SK-N-MC (cell line): ENCODE measurements at regions not wholly inside any gene's neighbourhood (a gene's known extent, or its start where the extent isn't known, plus 50 kb on each side); places are given as distances from the start of the nearest gene placed in this dataset.

Experiments used
- EZH2 ChIP-seq: fragments of 200-600 bp; sonication (generic); IDR thresholded peaks from one replicate; pipeline ENCODE4 v1.6.1; 2017; ENCODE audit warnings: antibody characterized with exemption
- POLR2AphosphoS5 ChIP-seq: IDR thresholded peaks from 2 replicates; pipeline ENCODE4 v1.6.1; 2012; ENCODE audit warnings: mild to moderate bottlenecking, low read depth, low read length, borderline replicate concordance

DNA sequence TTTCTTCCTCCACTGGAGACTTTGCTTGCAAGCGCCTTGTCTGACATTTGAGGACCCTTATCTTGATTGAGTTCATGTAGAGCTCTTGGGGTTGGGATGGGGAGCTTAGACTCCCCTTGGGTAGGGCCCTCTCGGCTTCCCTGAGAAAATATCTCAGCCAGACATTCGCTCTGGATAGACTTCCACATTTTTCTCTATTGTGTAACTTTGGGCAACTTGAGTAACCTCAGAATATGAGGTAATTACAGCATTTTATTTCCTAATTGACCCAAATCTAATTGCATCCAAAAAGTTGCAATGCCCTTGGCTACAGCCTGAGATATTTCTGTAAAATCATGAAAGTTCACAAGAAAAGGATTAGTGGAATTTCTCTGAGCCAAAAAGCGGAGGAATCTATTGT lies 102.8 kb upstream of the MXRA5 start:
- TF ChIP-seq EZH2 (no peak), POLR2AphosphoS5 (no peak)
